Testis (tissue), 2 donors: ENCODE measurements at regions not wholly inside any gene's neighbourhood (a gene's known extent, or its start where the extent isn't known, plus 50 kb on each side); places are given as distances from the start of the nearest gene placed in this dataset.

Experiments used
- POLR2A ChIP-seq: fragments of 450-650 bp; IDR thresholded peaks from one replicate; pipeline ENCODE4 v1.6.1; 2017; ENCODE audit warnings: antibody characterized with exemption, mild to moderate bottlenecking, moderate library complexity
- TF ChIP-seq, protein P1 (sequence below), 3 experiments: fragments of 450-650 bp in 2 of 3; fragments of 200-600 bp in 1 of 3; sonication (generic) in 1 of 3; IDR thresholded peaks; one replicate each; pipeline ENCODE4 v1.5.1; 2016 to 2019; ENCODE audit warnings: antibody characterized with exemption in 3 of 3, mild to moderate bottlenecking in 2 of 3, moderate library complexity in 1 of 3

DNA sequence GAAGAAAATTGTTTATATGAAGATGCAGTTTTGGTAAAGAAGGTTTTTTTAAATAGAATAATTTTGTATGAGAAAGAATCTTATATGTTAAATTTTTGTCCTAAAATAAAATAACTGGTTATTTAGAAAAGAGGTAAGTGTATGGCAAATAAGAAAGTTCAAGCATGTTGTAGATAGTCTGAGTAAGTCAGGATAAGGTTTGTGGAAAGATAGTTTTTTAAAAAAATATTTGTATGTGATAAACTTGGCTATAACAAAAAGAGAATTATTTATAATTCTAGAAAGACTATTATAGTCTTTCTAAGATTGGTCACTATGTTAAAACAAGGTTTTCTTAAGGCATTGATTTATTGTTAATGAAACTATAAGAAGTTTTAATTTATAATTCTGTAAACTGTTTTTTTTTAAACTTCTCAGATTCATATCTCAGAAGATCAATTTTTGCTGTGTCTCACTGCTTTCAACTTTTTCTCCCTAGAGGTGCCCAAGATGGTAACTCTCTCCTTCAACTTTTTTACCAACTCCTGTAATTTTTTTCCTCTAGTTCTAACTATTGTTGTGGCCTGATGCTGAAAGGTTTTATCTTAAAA lies 698.6 kb downstream of the CCSER2 start:
- TF ChIP-seq, protein P1, sequence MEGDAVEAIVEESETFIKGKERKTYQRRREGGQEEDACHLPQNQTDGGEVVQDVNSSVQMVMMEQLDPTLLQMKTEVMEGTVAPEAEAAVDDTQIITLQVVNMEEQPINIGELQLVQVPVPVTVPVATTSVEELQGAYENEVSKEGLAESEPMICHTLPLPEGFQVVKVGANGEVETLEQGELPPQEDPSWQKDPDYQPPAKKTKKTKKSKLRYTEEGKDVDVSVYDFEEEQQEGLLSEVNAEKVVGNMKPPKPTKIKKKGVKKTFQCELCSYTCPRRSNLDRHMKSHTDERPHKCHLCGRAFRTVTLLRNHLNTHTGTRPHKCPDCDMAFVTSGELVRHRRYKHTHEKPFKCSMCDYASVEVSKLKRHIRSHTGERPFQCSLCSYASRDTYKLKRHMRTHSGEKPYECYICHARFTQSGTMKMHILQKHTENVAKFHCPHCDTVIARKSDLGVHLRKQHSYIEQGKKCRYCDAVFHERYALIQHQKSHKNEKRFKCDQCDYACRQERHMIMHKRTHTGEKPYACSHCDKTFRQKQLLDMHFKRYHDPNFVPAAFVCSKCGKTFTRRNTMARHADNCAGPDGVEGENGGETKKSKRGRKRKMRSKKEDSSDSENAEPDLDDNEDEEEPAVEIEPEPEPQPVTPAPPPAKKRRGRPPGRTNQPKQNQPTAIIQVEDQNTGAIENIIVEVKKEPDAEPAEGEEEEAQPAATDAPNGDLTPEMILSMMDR (IDR thresholded peaks at IDR 0.05) = no peak
- no peak for TF ChIP-seq POLR2A
